ENCODE measurements at regions not wholly inside any gene's neighbourhood (a gene's known extent, or its start where the extent isn't known, plus 50 kb on each side); places are given as distances from the start of the nearest gene placed in this dataset.

DNA sequence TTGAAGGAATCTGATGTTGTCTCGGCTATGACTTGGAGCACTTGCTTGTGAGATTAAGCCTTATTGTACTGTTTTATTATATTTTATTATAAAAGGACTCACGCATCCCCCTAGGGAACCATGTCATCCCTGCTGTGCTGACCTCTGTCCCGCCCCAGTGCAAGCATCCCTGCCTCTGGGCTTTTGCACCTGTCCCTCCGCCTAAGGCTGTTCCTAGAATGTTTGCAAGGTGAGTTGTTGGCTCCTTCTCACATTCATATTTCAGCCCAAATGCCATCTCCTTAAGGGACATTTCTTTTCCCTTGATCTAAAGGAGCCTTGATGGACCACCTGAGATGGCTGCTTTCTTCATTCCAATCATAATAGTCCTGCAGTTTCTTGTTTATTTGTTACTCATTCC lies 236.9 kb upstream of the IGFBP3 start:
- TF ChIP-seq SIN3A (IDR thresholded peaks at IDR 0.05; ENCODE audit: borderline replicate concordance, insufficient read depth, low read length) (no peak), TAF1 (IDR thresholded peaks at IDR 0.05; ENCODE audit: borderline replicate concordance, insufficient read depth, low read length) (no peak), POLR2AphosphoS5 (IDR thresholded peaks at IDR 0.05; ENCODE audit: low read depth, low read length) (no peak)
- TF ChIP-seq, protein P1, sequence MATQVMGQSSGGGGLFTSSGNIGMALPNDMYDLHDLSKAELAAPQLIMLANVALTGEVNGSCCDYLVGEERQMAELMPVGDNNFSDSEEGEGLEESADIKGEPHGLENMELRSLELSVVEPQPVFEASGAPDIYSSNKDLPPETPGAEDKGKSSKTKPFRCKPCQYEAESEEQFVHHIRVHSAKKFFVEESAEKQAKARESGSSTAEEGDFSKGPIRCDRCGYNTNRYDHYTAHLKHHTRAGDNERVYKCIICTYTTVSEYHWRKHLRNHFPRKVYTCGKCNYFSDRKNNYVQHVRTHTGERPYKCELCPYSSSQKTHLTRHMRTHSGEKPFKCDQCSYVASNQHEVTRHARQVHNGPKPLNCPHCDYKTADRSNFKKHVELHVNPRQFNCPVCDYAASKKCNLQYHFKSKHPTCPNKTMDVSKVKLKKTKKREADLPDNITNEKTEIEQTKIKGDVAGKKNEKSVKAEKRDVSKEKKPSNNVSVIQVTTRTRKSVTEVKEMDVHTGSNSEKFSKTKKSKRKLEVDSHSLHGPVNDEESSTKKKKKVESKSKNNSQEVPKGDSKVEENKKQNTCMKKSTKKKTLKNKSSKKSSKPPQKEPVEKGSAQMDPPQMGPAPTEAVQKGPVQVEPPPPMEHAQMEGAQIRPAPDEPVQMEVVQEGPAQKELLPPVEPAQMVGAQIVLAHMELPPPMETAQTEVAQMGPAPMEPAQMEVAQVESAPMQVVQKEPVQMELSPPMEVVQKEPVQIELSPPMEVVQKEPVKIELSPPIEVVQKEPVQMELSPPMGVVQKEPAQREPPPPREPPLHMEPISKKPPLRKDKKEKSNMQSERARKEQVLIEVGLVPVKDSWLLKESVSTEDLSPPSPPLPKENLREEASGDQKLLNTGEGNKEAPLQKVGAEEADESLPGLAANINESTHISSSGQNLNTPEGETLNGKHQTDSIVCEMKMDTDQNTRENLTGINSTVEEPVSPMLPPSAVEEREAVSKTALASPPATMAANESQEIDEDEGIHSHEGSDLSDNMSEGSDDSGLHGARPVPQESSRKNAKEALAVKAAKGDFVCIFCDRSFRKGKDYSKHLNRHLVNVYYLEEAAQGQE (IDR thresholded peaks at IDR 0.05; ENCODE audit: insufficient read depth in 1 of 2, low read depth in 2 of 2, low read length in 2 of 2): no peak
